NCI-H2227 (cell line): ENCODE measurements at regions not wholly inside any gene's neighbourhood (a gene's known extent, or its start where the extent isn't known, plus 50 kb on each side); places are given as distances from the start of the nearest gene placed in this dataset.
A peak's percentile ranks its signal among the peaks of the same experiment; 100 is the strongest.
"Not testable (repeated sequence)": the region's sequence is repeated elsewhere in the genome, so short reads cannot be mapped to it uniquely, and the experiment has no call there.

Experiments
- DNase-seq: peaks from one replicate; lab custom pipeline; 2025; ENCODE audit not compliant: unreplicated experiment; lab: John Stamatoyannopoulos, UW

GRCh38 chr3:159260049-159260662 is 458.3 kb downstream of the MFSD1 start:
- peak; percentile 66 for DNase-seq

- not testable (repeated sequence) for DNase-seq
Observed at GRCh38 chr3:159261333-159261732, 459.5 kb downstream of the MFSD1 start.

DNA sequence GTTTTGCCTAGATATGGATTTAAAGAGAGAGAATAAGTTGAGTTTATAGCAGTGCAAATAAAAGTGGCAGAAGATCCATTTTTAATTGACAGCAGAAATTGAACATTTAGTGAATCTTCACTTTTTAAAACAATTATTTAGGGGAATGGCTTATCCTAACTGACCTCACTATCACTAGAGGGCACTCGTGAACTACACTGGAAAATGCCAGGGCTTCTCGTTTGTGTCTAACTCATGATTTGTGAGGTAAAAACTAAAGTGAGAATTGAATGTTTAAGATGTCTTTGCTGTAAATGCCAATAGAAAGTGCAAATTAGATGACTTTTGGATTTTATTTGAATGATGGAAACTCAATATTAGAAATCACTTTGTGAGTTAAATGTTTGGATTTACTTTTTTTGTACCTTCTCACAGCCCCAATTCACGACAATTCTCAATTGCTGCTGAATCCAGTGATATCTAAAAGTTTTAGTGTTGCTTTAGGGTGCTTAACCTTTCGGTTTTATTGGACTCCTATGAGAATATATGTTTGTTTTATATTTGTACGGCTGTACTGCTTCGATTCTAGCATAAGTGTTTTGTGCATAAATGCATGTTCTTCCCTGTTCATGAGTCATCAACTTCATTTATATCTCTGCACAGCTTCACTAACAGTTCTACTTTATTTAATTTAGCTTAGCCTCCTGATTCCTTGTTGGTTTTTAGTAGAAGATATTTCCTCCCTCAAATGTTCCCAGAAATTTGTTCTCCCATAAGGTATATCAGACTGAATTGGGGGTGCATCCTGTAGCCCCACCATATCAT is 462.1 kb downstream of the MFSD1 start:
- peak; percentile 47 for DNase-seq

GRCh38 chr3:159265705-159266104 is 463.9 kb downstream of the MFSD1 start:
- DNase-seq, result peak; percentile 13

DNA sequence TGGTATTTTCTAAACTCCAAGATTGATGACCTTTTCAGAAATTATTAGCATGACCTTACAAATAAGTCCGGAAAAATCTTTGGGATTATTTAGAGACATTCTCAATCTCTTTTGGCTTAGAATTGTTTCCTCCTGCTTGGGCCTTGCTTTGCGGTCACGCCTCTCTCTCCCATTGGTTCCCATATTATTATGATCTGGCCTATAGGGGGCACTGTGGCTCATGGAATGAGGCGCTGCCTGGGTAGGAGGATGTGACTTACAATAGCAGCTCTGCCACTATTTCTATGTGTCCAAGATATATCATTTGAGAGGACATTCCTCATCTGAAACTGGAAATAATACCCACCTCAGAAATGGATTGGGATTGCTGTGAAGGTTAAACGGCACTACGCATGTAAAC is 464.9 kb downstream of the MFSD1 start:
- DNase-seq, result peak; percentile 11

DNA sequence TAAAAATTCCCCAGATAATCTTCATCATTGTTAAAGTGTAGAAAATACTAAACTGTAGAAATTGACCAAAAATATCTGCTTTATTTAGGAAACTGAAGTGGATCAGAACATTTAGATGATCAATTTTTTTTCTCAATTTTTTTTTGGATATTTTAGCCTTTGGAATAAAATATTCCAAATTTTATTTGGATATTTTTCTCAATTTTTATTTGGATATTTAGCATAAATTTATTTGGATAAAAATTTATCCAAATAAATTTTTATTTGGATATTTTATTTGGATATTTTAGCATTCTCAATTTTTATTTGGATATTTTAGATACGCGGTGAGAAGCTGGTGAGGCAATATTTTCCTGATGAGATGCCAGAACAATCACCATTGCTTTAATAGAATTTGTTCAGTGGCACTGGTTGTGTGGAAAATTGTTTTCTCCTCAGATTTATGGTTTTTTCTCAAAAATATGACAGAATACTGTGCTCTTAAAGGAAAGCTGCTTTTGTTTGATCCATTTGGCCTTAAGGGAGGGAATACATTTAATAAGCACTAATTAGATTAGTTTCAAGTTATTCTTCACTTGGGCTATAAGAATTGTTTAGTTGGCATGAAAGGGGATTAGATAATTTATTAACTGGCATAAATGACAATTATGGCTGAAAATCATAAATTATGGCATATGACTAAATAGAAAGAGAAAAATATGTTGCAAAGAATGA is 470.1 kb downstream of the MFSD1 start:
- DNase-seq, result no peak

DNA sequence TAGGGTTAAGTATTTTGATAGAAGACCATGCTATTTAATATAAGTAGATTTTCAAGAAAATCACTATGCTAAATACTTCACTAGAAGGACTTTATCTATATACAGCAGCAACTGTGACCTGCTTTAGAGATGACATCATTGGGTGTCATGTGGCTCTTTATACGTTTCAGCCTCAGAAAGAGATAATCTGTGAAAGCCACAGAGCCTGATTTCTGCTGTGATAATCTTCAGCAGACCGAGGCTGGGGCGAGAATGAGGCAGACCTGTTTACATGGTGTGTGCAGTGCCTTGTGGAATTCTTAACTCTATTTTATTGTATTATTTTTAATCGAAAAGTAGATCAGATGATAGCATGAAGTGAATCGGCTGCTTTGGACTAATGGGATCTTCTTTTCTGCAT is 471.2 kb downstream of the MFSD1 start:
- DNase-seq, result peak; percentile 26

- no peak for DNase-seq
Observed at GRCh38 chr3:159273608-159274007, 471.8 kb downstream of the MFSD1 start.

DNA sequence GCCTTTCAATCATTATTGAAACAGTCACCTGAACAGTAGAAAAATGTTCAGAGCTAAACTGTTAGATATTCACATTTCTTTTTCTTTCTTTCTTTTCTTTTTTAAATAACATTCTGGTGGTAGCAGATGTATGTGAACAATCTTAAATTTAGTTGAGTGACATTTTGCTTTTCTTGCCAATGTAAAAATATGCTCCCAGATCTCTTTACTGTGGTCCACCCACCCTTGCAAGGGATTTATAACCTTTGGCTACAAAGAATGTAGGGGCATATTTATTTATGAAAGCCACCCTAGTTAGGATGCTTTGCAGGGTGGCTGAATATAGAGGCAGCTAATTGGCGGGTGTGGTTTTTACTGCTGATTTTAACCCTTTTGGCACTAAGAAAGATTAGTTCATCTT is 473.9 kb downstream of the MFSD1 start:
- no peak for DNase-seq

DNA sequence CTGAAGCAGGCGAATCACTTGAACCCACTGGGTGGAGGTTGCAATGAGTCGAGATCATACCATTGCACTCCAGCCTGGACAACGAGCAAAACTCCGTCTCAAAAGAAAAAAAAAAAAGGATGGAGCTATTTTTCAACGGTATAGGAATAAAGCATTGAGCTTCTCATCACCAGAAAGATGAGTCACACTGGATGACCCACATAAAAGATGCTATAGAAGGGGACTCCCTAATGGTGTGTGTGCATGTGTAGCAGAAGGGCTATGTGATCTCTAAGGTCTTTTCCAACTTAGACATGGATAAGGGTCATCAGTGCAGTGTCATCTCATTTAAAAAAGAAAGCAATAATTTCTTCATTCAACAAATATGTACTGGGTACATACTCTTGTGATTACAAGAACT is 476.0 kb downstream of the MFSD1 start:
- no peak for DNase-seq

DNA sequence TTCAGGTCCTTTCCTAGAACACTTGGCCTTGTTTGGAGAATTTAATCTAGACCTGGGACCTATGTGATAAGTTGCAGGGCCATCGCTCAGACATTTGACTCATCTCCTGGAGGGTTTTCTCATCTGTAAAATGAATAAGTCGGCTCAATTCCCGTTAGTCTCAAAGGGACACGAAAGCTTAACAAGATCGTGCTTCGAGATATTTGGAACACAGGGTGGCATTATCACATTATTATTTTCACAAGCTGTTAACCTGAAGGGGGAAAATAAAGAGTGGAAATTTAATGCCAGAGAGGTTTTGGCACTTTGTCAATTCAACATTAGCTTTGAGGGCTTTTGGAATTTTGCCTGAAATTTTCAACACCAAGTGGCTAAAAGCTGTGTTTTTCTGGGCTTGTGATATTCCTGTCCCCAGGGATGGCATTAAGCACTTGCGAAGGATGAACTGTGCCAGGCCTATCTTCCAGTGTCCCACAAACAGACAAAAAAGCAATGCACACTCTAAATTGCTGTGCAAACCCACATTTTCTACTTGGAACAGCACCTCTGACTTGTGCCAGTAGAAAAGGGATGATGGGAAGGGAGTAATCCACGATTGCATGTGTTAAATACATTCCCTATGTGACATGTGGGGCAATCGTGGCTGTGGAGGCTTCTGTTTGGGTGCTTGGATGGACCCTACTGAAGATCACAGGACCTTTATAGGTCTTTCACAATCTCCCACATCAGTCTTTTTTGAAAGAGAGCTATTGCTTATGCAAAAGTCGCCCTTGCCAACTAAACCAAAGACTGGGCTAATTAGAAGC is 478.7 kb downstream of the MFSD1 start:
- DNase-seq, result no peak

DNA sequence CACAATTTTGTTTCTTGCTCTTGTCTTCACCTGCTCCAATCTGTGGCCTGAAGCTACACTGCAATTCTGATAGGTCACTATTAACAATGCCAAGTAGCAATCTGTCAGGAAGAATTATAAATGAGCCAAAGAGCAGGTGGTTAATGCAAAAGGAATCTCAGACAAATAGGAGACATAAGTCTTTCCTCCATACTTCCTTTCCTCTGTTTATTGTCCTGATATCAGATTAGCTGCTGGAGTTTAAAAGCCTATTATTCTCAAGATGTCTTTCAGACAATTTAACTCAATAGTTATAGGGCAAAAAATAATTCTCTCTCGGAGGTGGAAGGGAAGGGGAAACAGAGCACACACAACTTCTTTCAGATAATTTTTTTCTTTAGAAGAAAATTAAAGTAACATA is 491.6 kb downstream of the MFSD1 start:
- DNase-seq, result no peak

- DNase-seq, result no peak
Observed at GRCh38 chr3:159301961-159302360, 500.1 kb downstream of the MFSD1 start.

- no peak for DNase-seq
Observed at GRCh38 chr3:159305017-159305416, 503.2 kb downstream of the MFSD1 start.

DNA sequence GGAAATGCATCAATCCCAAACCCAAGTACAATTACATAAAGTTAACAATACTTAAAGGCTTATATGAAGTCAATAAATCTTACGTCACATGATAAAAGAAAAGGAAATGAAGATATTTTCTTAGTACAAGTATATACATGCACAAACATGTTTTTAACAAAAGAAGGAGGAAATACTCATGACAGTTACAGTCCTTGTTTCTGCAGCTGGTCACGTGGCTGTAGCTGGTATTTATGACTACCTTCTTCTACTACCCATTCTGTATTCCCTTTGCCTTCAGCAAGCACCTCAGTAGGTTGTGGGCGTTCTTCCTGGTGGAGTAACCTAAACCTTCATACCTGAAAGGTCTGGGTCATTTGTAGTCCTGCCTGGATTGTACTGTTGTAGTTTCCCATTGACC is 514.9 kb downstream of the MFSD1 start:
- DNase-seq, result not testable (repeated sequence)

- DNase-seq, result no peak
Observed at GRCh38 chr3:159319156-159319555, 517.3 kb downstream of the MFSD1 start.

GRCh38 chr3:159322322-159322939 is 520.6 kb downstream of the MFSD1 start:
- no peak for DNase-seq

- DNase-seq, result no peak
Observed at GRCh38 chr3:159323848-159324247, 522.0 kb downstream of the MFSD1 start.

- DNase-seq, result no peak
Observed at GRCh38 chr3:159326998-159327397, 525.1 kb downstream of the MFSD1 start.

GRCh38 chr3:159332535-159333099 is 530.8 kb downstream of the MFSD1 start:
- no peak for DNase-seq
